ENCODE measurements at regions not wholly inside any gene's neighbourhood (a gene's known extent, or its start where the extent isn't known, plus 50 kb on each side); places are given as distances from the start of the nearest gene placed in this dataset.
"Not testable (repeated sequence)": the region's sequence is repeated elsewhere in the genome, so short reads cannot be mapped to it uniquely, and the experiment has no call there.

GRCh38 chr5:113683211-113683610 is 169.7 kb downstream of the YTHDC2 start:
- no peaks in the 10 kb centered on the region for H3K27me3 ChIP-seq (ENCODE audit: insufficient read depth, low read length)

DNA sequence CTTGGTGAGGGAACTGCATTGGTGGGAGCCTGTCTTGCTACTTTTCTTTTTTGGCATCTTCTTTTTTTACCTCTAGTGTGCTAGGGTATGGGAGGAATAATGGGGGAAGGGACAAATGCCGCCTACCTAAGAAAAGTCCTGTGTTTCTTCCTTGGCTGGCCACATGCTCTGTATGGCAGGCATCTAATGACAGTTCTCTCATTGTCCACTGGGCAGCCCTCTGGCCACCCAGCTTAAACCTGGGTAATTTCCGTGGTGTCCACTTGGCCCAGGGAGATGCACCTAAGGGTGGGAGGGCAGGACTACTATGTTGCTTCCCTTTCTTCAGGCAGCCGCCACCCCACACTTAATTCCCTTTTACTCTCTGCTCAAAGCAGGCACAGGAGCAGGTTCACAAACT is 173.1 kb downstream of the YTHDC2 start:
- peaks cover 5% of the 10 kb centered on the region; the same call in 1 of the 2 replicates for H3K27me3 ChIP-seq (ENCODE audit: insufficient read depth, low read length)
- H3K36me3 ChIP-seq (ENCODE audit: insufficient read depth, low read depth, low read length), result no peaks in the 10 kb centered on the region

More at GRCh38 chr5:113683211-113683610, 169.7 kb downstream of the YTHDC2 start:
- Histone ChIP-seq H3K9me3 (ENCODE audit: insufficient read depth, low read depth, low read length) (no peaks in the 10 kb centered on the region; the same call in 1 of the 2 replicates), H3K9ac (ENCODE audit: low read depth, low read length) (no peak overlapping the region), H3K4me3 (ENCODE audit: low read length) (no peak overlapping the region), H3K36me3 (ENCODE audit: insufficient read depth, low read depth, low read length) (no peaks in the 10 kb centered on the region), H3K4me1 (ENCODE audit: insufficient read depth, low read length) (peaks cover 5% of the 10 kb centered on the region; the same call in 1 of the 2 replicates), H3K27ac (ENCODE audit: low read length) (no peak overlapping the region)

GRCh38 chr5:113689647-113690046 is 176.2 kb downstream of the YTHDC2 start:
- Histone ChIP-seq H3K4me1 (ENCODE audit: insufficient read depth, low read length) (peaks cover 22% of the 10 kb centered on the region), H3K4me3 (ENCODE audit: low read length) (no peak overlapping the region), H3K9me3 (ENCODE audit: insufficient read depth, low read depth, low read length) (no peaks in the 10 kb centered on the region), H3K27me3 (ENCODE audit: insufficient read depth, low read length) (peaks cover 5% of the 10 kb centered on the region; the same call in 1 of the 2 replicates), H3K9ac (ENCODE audit: low read depth, low read length) (no peak overlapping the region), H3K36me3 (ENCODE audit: insufficient read depth, low read depth, low read length) (no peaks in the 10 kb centered on the region), H3K27ac (ENCODE audit: low read length) (no peak overlapping the region)

More for the DNA sequence above, 173.1 kb downstream of the YTHDC2 start:
- H3K4me1 ChIP-seq (ENCODE audit: insufficient read depth, low read length), result no peaks in the 10 kb centered on the region; the same call in 1 of the 2 replicates
- H3K4me3 ChIP-seq (ENCODE audit: low read length), result no peak overlapping the region
- H3K9me3 ChIP-seq (ENCODE audit: insufficient read depth, low read depth, low read length), result no peaks in the 10 kb centered on the region; the same call in 1 of the 2 replicates
- H3K27ac ChIP-seq (ENCODE audit: low read length), result no peak overlapping the region
- no peak overlapping the region for H3K9ac ChIP-seq (ENCODE audit: low read depth, low read length)

- no peaks in the 10 kb centered on the region for H3K9me3 ChIP-seq (ENCODE audit: insufficient read depth, low read depth, low read length)
- H3K4me1 ChIP-seq (ENCODE audit: insufficient read depth, low read length), result peaks cover 26% of the 10 kb centered on the region
- H3K9ac ChIP-seq (ENCODE audit: low read depth, low read length), result no peak overlapping the region
- H3K36me3 ChIP-seq (ENCODE audit: insufficient read depth, low read depth, low read length), result no peaks in the 10 kb centered on the region
- H3K27me3 ChIP-seq (ENCODE audit: insufficient read depth, low read length), result peaks cover 5% of the 10 kb centered on the region; the same call in 1 of the 2 replicates
- H3K27ac ChIP-seq (ENCODE audit: low read length), result no peak overlapping the region
- H3K4me3 ChIP-seq (ENCODE audit: low read length), result peak overlapping the region; percentile 58; the same call in 1 of the 2 replicates
Observed at GRCh38 chr5:113692466-113692865, 179.0 kb downstream of the YTHDC2 start.

- Histone ChIP-seq H3K27me3 (ENCODE audit: insufficient read depth, low read length) (peaks cover 5% of the 10 kb centered on the region; the same call in 1 of the 2 replicates), H3K4me3 (ENCODE audit: low read length) (peak overlapping the region; percentile 58), H3K4me1 (ENCODE audit: insufficient read depth, low read length) (peaks cover 26% of the 10 kb centered on the region), H3K9ac (ENCODE audit: low read depth, low read length) (no peak overlapping the region; the same call in 1 of the 2 replicates), H3K27ac (ENCODE audit: low read length) (no peak overlapping the region), H3K9me3 (ENCODE audit: insufficient read depth, low read depth, low read length) (no peaks in the 10 kb centered on the region), H3K36me3 (ENCODE audit: insufficient read depth, low read depth, low read length) (no peaks in the 10 kb centered on the region)
Observed at GRCh38 chr5:113692891-113693457, 179.5 kb downstream of the YTHDC2 start.

GRCh38 chr5:113693701-113694100 is 180.2 kb downstream of the YTHDC2 start:
- Histone ChIP-seq H3K36me3 (ENCODE audit: insufficient read depth, low read depth, low read length) (no peaks in the 10 kb centered on the region), H3K4me3 (ENCODE audit: low read length) (peak overlapping the region; percentile 58; the same call in 1 of the 2 replicates), H3K27ac (ENCODE audit: low read length) (no peak overlapping the region), H3K4me1 (ENCODE audit: insufficient read depth, low read length) (peaks cover 26% of the 10 kb centered on the region), H3K9ac (ENCODE audit: low read depth, low read length) (peak overlapping the region; percentile 6; the same call in 1 of the 2 replicates), H3K9me3 (ENCODE audit: insufficient read depth, low read depth, low read length) (no peaks in the 10 kb centered on the region; the same call in 1 of the 2 replicates), H3K27me3 (ENCODE audit: insufficient read depth, low read length) (peaks cover 5% of the 10 kb centered on the region; the same call in 1 of the 2 replicates)

GRCh38 chr5:113694576-113694975 is 181.1 kb downstream of the YTHDC2 start:
- H3K4me3 ChIP-seq (ENCODE audit: low read length), result no peak overlapping the region
- H3K27ac ChIP-seq (ENCODE audit: low read length), result no peak overlapping the region
- H3K9me3 ChIP-seq (ENCODE audit: insufficient read depth, low read depth, low read length), result peaks cover 4% of the 10 kb centered on the region
- no peaks in the 10 kb centered on the region for H3K36me3 ChIP-seq (ENCODE audit: insufficient read depth, low read depth, low read length)
- peaks cover 26% of the 10 kb centered on the region for H3K4me1 ChIP-seq (ENCODE audit: insufficient read depth, low read length)
- H3K9ac ChIP-seq (ENCODE audit: low read depth, low read length), result no peak overlapping the region
- peaks cover 5% of the 10 kb centered on the region; the same call in 1 of the 2 replicates for H3K27me3 ChIP-seq (ENCODE audit: insufficient read depth, low read length)

DNA sequence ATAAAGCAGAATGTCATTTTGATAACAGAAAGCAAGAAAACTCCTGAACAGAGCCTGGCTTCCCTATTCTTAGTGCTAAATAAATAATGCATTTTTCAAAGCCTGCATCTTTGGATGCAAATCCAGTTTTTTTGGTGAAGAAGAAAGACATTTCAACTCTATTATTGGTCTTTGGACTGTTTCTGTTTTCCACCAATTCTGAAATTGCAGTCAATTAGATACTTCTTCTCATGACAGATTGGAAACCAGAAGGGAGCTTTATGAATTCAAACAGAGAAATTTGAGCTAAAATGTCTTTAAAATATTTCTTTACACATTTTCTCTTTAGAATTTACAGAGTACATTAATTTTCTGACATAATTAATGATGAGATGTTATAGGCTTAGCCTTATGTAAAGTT is 189.8 kb downstream of the YTHDC2 start:
- no peaks in the 10 kb centered on the region for H3K4me1 ChIP-seq (ENCODE audit: insufficient read depth, low read length)
- no peak overlapping the region for H3K27ac ChIP-seq (ENCODE audit: low read length)
- no peak overlapping the region for H3K9ac ChIP-seq (ENCODE audit: low read depth, low read length)
- no peaks in the 10 kb centered on the region for H3K27me3 ChIP-seq (ENCODE audit: insufficient read depth, low read length)
- H3K36me3 ChIP-seq (ENCODE audit: insufficient read depth, low read depth, low read length), result no peaks in the 10 kb centered on the region
- H3K4me3 ChIP-seq (ENCODE audit: low read length), result no peak overlapping the region
- H3K9me3 ChIP-seq (ENCODE audit: insufficient read depth, low read depth, low read length), result peaks cover 33% of the 10 kb centered on the region

GRCh38 chr5:113705657-113706056 is 192.2 kb downstream of the YTHDC2 start:
- Histone ChIP-seq H3K4me3 (ENCODE audit: low read length) (no peak overlapping the region), H3K36me3 (ENCODE audit: insufficient read depth, low read depth, low read length) (no peaks in the 10 kb centered on the region), H3K4me1 (ENCODE audit: insufficient read depth, low read length) (no peaks in the 10 kb centered on the region), H3K27ac (ENCODE audit: low read length) (no peak overlapping the region), H3K9ac (ENCODE audit: low read depth, low read length) (no peak overlapping the region), H3K9me3 (ENCODE audit: insufficient read depth, low read depth, low read length) (peaks cover 28% of the 10 kb centered on the region), H3K27me3 (ENCODE audit: insufficient read depth, low read length) (no peaks in the 10 kb centered on the region)

- Histone ChIP-seq H3K4me3 (ENCODE audit: low read length) (no peak overlapping the region), H3K9ac (ENCODE audit: low read depth, low read length) (no peak overlapping the region), H3K9me3 (ENCODE audit: insufficient read depth, low read depth, low read length) (peaks cover 12% of the 10 kb centered on the region), H3K27ac (ENCODE audit: low read length) (no peak overlapping the region), H3K36me3 (ENCODE audit: insufficient read depth, low read depth, low read length) (no peaks in the 10 kb centered on the region), H3K27me3 (ENCODE audit: insufficient read depth, low read length) (no peaks in the 10 kb centered on the region), H3K4me1 (ENCODE audit: insufficient read depth, low read length) (no peaks in the 10 kb centered on the region)
Observed at GRCh38 chr5:113713051-113713450, 199.6 kb downstream of the YTHDC2 start.

DNA sequence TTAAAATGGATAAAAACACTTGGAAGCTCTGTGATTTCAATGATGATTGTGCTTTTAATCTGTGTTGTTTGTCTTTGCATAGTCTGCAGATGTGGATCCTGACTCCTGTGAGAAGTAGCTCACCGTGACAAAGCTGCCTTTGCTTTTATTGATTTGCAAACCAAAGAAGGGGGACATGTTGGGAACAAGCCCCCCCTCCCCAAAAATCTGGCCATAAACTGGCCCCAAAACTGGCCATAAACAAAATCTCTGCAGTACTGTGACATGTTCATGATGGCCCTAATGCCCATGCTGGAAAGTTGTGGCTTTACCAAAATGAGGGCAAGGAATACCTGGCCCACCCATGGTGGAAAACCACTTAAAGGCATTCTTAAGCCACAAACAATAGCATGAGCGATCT is 202.4 kb downstream of the YTHDC2 start:
- H3K4me1 ChIP-seq (ENCODE audit: insufficient read depth, low read length); H3K4me3 ChIP-seq (ENCODE audit: low read length); H3K27me3 ChIP-seq (ENCODE audit: insufficient read depth, low read length); H3K27ac ChIP-seq (ENCODE audit: low read length); H3K36me3 ChIP-seq (ENCODE audit: insufficient read depth, low read depth, low read length); H3K9ac ChIP-seq (ENCODE audit: low read depth, low read length): not testable (repeated sequence)
- peaks cover 12% of the 10 kb centered on the region for H3K9me3 ChIP-seq (ENCODE audit: insufficient read depth, low read depth, low read length)

- Histone ChIP-seq H3K9ac (ENCODE audit: low read depth, low read length) (no peak overlapping the region), H3K27ac (ENCODE audit: low read length) (no peak overlapping the region), H3K27me3 (ENCODE audit: insufficient read depth, low read length) (no peaks in the 10 kb centered on the region), H3K36me3 (ENCODE audit: insufficient read depth, low read depth, low read length) (no peaks in the 10 kb centered on the region), H3K4me1 (ENCODE audit: insufficient read depth, low read length) (no peaks in the 10 kb centered on the region), H3K4me3 (ENCODE audit: low read length) (no peak overlapping the region), H3K9me3 (ENCODE audit: insufficient read depth, low read depth, low read length) (peaks cover 12% of the 10 kb centered on the region)
Observed at GRCh38 chr5:113719549-113719948, 206.1 kb downstream of the YTHDC2 start.

All from iPS-20b (cell line).